ENCODE measurements at regions not wholly inside any gene's neighbourhood (a gene's known extent, or its start where the extent isn't known, plus 50 kb on each side); places are given as distances from the start of the nearest gene placed in this dataset.
A peak's percentile ranks its signal among the peaks of the same experiment; 100 is the strongest.

- no peak overlapping the region for H3K4me3 ChIP-seq (ENCODE audit: low read length)
- no peaks in the 10 kb centered on the region for H3K36me3 ChIP-seq (ENCODE audit: insufficient read depth, low read length)
- TF ChIP-seq POLR2AphosphoS5 (IDR thresholded peaks at IDR 0.05) (peak; percentile 59), RAD21 (conservative IDR thresholded peaks at IDR 0.05) (no peak), EP300 (conservative IDR thresholded peaks at IDR 0.05; ENCODE audit: poor library complexity, severe bottlenecking) (peak; percentile 39), TAF1 (IDR thresholded peaks at IDR 0.05; ENCODE audit: low read depth) (no peak)
- H3F3A ChIP-seq (ENCODE audit: insufficient read depth, low read length, poor library complexity, severe bottlenecking), result no peaks in the 10 kb centered on the region
- H3K9me2 ChIP-seq (ENCODE audit: insufficient read depth, low read length), result no peaks in the 10 kb centered on the region
- no peaks in the 10 kb centered on the region for H4K20me1 ChIP-seq (ENCODE audit: insufficient read depth)
- H3K27me3 ChIP-seq (ENCODE audit: insufficient read depth, low read depth, low read length), result no peaks in the 10 kb centered on the region
- no peak overlapping the region for H3K27ac ChIP-seq (ENCODE audit: low read length)
- no peaks in the 10 kb centered on the region for H3K9me3 ChIP-seq (ENCODE audit: low read length)
- H3K4me2 ChIP-seq (ENCODE audit: low read length), result no peak overlapping the region
- H3K79me2 ChIP-seq (replicated peaks; ENCODE audit: insufficient read depth, low read length), result no peaks in the 10 kb centered on the region
- no peak overlapping the region for H3K9ac ChIP-seq (ENCODE audit: low read length)
- H2AFZ ChIP-seq (ENCODE audit: low read depth, low read length), result no peak overlapping the region
These were observed 559.9 kb downstream of the RAB28 start for GRCh38 chr4:12924253-12924652.

DNA sequence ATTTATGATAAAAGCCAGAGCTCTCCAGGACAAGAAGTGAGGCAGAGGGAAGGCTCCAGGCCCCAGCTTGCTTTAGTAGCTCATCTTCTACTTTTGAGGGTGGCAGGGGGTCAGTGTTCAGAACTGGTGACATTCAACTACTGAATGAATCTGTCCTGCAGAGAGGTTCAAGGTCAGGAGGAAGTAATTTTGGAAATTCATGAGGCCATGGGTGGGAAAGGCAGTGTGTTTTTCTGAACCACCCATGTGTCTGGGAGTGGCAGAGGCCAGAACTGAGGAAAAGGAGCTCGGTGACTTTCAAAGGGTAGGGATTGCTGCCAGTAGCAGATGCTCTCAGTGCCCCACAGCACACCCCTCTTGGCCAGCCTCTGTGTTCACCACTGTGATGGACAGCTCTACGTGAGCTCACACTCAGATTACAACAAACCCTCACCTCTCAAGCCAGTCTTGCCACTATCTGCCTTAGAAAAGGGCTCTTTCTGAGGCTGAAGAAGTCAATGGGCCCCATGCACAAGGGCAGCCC, 571.2 kb downstream of the RAB28 start:
- no peaks in the 10 kb centered on the region for H3K79me2 ChIP-seq (replicated peaks; ENCODE audit: insufficient read depth, low read length)
- TF ChIP-seq RAD21 (conservative IDR thresholded peaks at IDR 0.05), result no peak
- TF ChIP-seq EP300 (conservative IDR thresholded peaks at IDR 0.05; ENCODE audit: poor library complexity, severe bottlenecking), result no peak
- TF ChIP-seq REST (IDR thresholded peaks at IDR 0.05; ENCODE audit: borderline replicate concordance), result no peak
- TF ChIP-seq SMC3 (conservative IDR thresholded peaks at IDR 0.05; ENCODE audit: poor library complexity), result no peak
- no peak for TF ChIP-seq MXI1 (conservative IDR thresholded peaks at IDR 0.05; ENCODE audit: poor library complexity, severe bottlenecking)
- TF ChIP-seq POLR2AphosphoS5 (IDR thresholded peaks at IDR 0.05), result no peak
- TF ChIP-seq CTCF (IDR thresholded peaks at IDR 0.05; ENCODE audit: poor library complexity, severe bottlenecking), result no peak
- TF ChIP-seq EZH2 (IDR thresholded peaks at IDR 0.05; ENCODE audit: borderline replicate concordance, insufficient read depth, low read length, poor library complexity, severe bottlenecking), result no peak
- TF ChIP-seq TAF1 (IDR thresholded peaks at IDR 0.05; ENCODE audit: low read depth), result no peak
- H3K9ac ChIP-seq (ENCODE audit: low read length), result no peak overlapping the region
- no peaks in the 10 kb centered on the region for H3F3A ChIP-seq (ENCODE audit: insufficient read depth, low read length, poor library complexity, severe bottlenecking)
- no peaks in the 10 kb centered on the region for H3K9me3 ChIP-seq (ENCODE audit: low read length)
- no peak overlapping the region for H3K27ac ChIP-seq (ENCODE audit: low read length)
- no peaks in the 10 kb centered on the region for H3K36me3 ChIP-seq (ENCODE audit: insufficient read depth, low read length)
- H3K4me2 ChIP-seq (ENCODE audit: low read length), result no peak overlapping the region
- no peaks in the 10 kb centered on the region for H4K20me1 ChIP-seq (ENCODE audit: insufficient read depth)
- H3K9me2 ChIP-seq (ENCODE audit: insufficient read depth, low read length), result no peaks in the 10 kb centered on the region
- H3K27me3 ChIP-seq (ENCODE audit: insufficient read depth, low read depth, low read length), result no peaks in the 10 kb centered on the region
- no peak overlapping the region for H3K4me3 ChIP-seq (ENCODE audit: low read length)
- no peak overlapping the region for H2AFZ ChIP-seq (ENCODE audit: low read depth, low read length)
